Ascending aorta (tissue), 2 donors: ENCODE measurements at regions not wholly inside any gene's neighbourhood (a gene's known extent, or its start where the extent isn't known, plus 50 kb on each side); places are given as distances from the start of the nearest gene placed in this dataset.
"Not testable (repeated sequence)": the region's sequence is repeated elsewhere in the genome, so short reads cannot be mapped to it uniquely, and the experiment has no call there.

Experiments used
- DNase-seq, 2 donors: peaks; one replicate each; pipeline ENCODE4 v3.0.0-alpha.2; 2019; ENCODE audit warnings: low spot score in 2 of 2
- H3K27ac ChIP-seq, 2 donors: fragments of 200-600 bp; sonication (generic); one replicate each; pipeline ENCODE4 v1.5.1; 2016 to 2017; ENCODE audit warnings: mild to moderate bottlenecking in 1 of 2
- H3K27me3 ChIP-seq: fragments of 200-600 bp; sonication (generic); one replicate; pipeline ENCODE4 v1.5.1; 2017
- H3K36me3 ChIP-seq, 2 donors: fragments of 200-600 bp; sonication (generic); one replicate each; pipeline ENCODE4 v1.5.1; 2016
- H3K4me1 ChIP-seq, 2 donors: fragments of 200-600 bp; sonication (generic); one replicate each; pipeline ENCODE4 v1.5.1; 2016 to 2017; ENCODE audit warnings: mild to moderate bottlenecking in 1 of 2
- H3K4me3 ChIP-seq, 2 donors: fragments of 200-600 bp; sonication (generic); one replicate each; pipeline ENCODE4 v1.5.1; 2016 to 2017; ENCODE audit warnings: mild to moderate bottlenecking in 1 of 2
- H3K9me3 ChIP-seq, 2 donors: fragments of 200-600 bp; sonication (generic); one replicate each; pipeline ENCODE4 v1.5.1; 2016
- intact Hi-C: fragments of 100-400 bp; cut with DNase I; formaldehyde crosslinking; loops from one replicate; pipeline ENCODE4 v1.15.1; 2023
- TF ChIP-seq, protein P1 (sequence below), 3 experiments: fragments of 200-600 bp in 2 of 3; fragments of 450-650 bp in 1 of 3; sonication (generic) in 2 of 3; IDR thresholded peaks; one replicate each; pipeline ENCODE4 v1.5.1; 2016 to 2019; ENCODE audit warnings: antibody characterized with exemption in 3 of 3, mild to moderate bottlenecking in 1 of 3, moderate library complexity in 1 of 3

DNA sequence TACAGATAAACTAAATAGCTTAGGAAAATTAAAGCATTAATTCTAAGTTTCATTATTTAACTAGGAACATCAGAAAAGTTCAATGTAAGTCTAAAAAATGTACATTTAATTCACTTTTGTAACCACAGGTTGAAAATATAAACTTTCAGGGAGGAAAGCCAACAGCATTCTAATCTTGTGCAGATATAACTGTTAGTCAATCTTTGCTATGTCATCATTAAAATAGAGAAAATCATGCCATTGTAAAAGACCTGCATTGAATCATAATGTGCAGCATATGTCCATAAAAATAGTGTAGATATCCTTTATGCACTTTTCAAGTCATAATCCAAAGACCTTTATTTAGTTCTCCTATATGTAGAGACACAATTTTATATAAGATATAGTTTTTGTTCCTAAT is 207.3 kb downstream of the ALG10B start:
- no peak for DNase-seq
- no peak overlapping the region for H3K27ac ChIP-seq
- no peaks in the 10 kb centered on the region for H3K4me1 ChIP-seq
- intact Hi-C loops, result no loop called here
- no peaks in the 10 kb centered on the region for H3K27me3 ChIP-seq
- no peaks in the 10 kb centered on the region for H3K9me3 ChIP-seq
- no peaks in the 10 kb centered on the region for H3K36me3 ChIP-seq
- TF ChIP-seq, protein P1, sequence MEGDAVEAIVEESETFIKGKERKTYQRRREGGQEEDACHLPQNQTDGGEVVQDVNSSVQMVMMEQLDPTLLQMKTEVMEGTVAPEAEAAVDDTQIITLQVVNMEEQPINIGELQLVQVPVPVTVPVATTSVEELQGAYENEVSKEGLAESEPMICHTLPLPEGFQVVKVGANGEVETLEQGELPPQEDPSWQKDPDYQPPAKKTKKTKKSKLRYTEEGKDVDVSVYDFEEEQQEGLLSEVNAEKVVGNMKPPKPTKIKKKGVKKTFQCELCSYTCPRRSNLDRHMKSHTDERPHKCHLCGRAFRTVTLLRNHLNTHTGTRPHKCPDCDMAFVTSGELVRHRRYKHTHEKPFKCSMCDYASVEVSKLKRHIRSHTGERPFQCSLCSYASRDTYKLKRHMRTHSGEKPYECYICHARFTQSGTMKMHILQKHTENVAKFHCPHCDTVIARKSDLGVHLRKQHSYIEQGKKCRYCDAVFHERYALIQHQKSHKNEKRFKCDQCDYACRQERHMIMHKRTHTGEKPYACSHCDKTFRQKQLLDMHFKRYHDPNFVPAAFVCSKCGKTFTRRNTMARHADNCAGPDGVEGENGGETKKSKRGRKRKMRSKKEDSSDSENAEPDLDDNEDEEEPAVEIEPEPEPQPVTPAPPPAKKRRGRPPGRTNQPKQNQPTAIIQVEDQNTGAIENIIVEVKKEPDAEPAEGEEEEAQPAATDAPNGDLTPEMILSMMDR (IDR thresholded peaks at IDR 0.05), result no peak
- H3K4me3 ChIP-seq, result no peak overlapping the region

DNA sequence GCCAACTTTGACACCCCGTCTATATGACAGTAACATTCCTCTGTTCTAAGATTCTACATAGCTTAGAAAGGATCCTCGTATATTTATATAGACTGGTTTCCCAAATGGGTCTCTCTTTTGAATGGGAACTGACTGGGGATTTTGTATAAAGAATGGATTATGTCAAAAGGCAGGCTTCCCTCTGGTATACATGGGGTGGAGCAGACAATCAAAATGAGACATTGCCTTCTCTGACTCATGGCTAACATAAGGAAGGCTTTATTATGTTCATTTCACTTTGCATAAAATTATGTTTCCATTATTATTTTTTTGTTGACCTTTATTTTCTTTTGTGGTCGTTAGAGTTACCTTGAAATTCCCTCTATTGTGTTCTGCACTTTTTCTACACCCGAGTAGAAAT is 211.1 kb downstream of the ALG10B start:
- Histone ChIP-seq H3K4me1 (no peaks in the 10 kb centered on the region), H3K27me3 (no peaks in the 10 kb centered on the region), H3K4me3 (no peak overlapping the region), H3K36me3 (no peaks in the 10 kb centered on the region), H3K9me3 (no peaks in the 10 kb centered on the region), H3K27ac (no peak overlapping the region)
- intact Hi-C loops, result no loop called here
- TF ChIP-seq, protein P1 (IDR thresholded peaks at IDR 0.05), result no peak
- DNase-seq, result no peak

DNA sequence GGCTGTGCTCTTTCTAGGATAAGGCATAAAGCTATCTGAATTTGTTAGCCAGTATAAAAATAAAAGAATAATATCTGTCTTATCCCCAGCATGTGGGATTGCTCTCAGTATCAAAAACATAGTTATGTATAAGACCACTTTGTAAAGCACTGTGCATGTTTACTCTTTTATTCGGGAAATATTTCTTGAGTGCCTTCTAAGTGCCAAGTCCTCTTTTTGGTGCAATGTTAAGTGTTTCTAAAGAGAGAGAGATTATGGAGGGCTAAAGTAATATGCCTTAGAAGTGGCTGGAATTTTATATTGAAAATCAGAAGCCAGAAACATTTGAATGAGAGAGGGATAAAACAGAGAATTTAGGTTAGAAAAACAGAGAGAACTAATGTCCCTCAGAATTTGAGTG is 212.0 kb downstream of the ALG10B start:
- no peak for DNase-seq
- Histone ChIP-seq H3K27ac (no peak overlapping the region), H3K4me3 (no peak overlapping the region)

DNA sequence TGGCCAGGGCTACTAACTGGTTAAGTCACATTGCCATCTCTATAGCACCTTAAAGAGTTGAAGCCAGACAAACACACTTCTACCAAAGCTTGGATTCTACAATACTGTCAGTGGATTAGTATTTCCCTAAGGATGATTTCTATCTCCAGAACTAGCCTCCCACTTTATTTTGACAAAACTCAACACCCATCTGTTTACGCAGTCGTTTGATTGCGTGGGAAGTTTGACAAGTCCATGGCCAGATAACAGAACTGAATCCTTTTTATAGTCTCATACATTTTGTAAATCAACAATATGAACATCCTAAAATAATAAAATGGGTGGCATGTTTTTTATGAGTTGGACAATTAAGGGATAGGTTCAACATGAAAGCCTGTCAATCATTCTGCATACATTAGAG is 212.7 kb downstream of the ALG10B start:
- H3K4me1 ChIP-seq, H3K9me3 ChIP-seq, H3K36me3 ChIP-seq, H3K27ac ChIP-seq, DNase-seq, H3K27me3 ChIP-seq, H3K4me3 ChIP-seq, intact Hi-C loops: not testable (repeated sequence)

More for the DNA sequence above, 212.0 kb downstream of the ALG10B start:
- H3K27me3 ChIP-seq, result no peaks in the 10 kb centered on the region
- no peaks in the 10 kb centered on the region for H3K9me3 ChIP-seq
- H3K4me1 ChIP-seq, result no peaks in the 10 kb centered on the region
- TF ChIP-seq, protein P1 (IDR thresholded peaks at IDR 0.05), result no peak
- no peaks in the 10 kb centered on the region for H3K36me3 ChIP-seq
- intact Hi-C loops, result no loop called here

DNA sequence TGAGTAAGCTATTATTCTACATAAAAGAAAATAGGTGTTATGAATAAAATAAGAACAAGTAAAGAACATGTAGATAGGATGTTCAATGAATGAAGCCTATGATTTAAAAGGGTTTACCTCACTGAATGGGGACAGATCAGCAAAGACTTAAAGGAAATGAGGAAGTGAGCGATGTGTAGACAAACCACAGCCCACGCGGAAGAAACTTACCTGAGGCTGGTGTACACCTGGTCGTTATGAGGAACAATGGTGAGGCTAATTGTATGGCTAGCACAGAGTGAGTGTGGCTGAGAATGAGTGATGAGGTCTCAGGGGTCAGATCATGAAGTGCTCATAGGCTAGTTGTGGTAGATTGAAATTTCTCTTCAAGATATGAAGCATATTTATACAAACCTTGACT is 221.7 kb downstream of the ALG10B start:
- intact Hi-C loops, result no loop called here
- Histone ChIP-seq H3K27me3 (no peaks in the 10 kb centered on the region), H3K27ac (no peak overlapping the region), H3K9me3 (no peaks in the 10 kb centered on the region), H3K36me3 (no peaks in the 10 kb centered on the region), H3K4me3 (no peak overlapping the region), H3K4me1 (no peaks in the 10 kb centered on the region)
- DNase-seq, result no peak
- TF ChIP-seq, protein P1 (IDR thresholded peaks at IDR 0.05), result no peak

DNA sequence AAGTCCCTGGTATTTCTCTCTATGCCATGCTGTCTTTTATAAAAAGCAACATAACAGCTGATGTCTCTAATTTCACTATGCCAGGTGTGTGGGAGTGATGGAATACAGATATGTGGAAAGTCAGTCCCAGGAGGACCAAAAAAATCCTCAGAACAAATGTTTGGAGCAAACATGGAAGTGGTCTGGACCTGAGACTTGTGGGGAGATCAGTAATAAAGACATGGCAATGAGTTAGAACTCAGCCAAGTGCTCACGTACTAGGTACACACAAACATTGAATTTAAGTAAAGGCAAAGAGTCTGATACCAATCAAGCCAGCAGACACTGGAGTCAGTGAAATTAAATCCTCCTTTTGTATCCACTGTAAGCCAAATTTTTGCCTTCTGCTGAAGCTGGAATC is 223.6 kb downstream of the ALG10B start:
- DNase-seq, result no peak
- Histone ChIP-seq H3K9me3 (no peaks in the 10 kb centered on the region), H3K4me1 (no peaks in the 10 kb centered on the region), H3K36me3 (no peaks in the 10 kb centered on the region), H3K27me3 (no peaks in the 10 kb centered on the region), H3K4me3 (no peak overlapping the region), H3K27ac (no peak overlapping the region)
- intact Hi-C loops, result no loop called here
- TF ChIP-seq, protein P1 (IDR thresholded peaks at IDR 0.05), result no peak
